ENCODE measurements at regions not wholly inside any gene's neighbourhood (a gene's known extent, or its start where the extent isn't known, plus 50 kb on each side); places are given as distances from the start of the nearest gene placed in this dataset.

DNA sequence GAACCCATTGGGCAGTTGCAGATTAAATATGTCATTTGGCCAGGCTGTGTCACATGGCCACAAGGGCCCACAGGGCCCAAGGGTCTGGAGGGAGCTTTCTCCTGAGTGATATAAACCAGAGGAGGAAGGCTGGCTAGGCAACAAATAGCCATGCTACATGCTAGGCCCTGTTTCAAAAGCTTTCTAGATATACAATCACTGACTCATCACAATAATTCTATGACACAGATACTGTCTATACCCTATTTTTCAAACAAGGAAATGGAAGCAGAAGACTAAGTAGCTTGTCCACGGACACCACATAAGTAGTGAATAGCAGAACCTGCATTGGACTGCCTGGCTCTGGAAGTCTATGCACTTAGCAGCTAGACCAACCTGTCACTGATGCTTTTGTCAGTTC lies 625.4 kb downstream of the NTRK3 start:
- no peak overlapping the region for H2AFZ ChIP-seq (ENCODE audit: low read length)
- H3K9ac ChIP-seq (ENCODE audit: insufficient read depth, low read length), result no peak overlapping the region
- no peaks in the 10 kb centered on the region for H3K36me3 ChIP-seq (ENCODE audit: control insufficient read depth, insufficient read depth, low read length)
- H3K4me1 ChIP-seq (ENCODE audit: control insufficient read depth, extremely low read depth, insufficient read depth, low read length), result no peaks in the 10 kb centered on the region
- H3K27me3 ChIP-seq (ENCODE audit: control insufficient read depth, insufficient read depth, low read length), result no peaks in the 10 kb centered on the region
- DNase-seq (ENCODE audit: low read depth in 2 of 2), result no peak
- no peak overlapping the region for H3K4me2 ChIP-seq (ENCODE audit: extremely low read depth, insufficient read depth, low read length)
- no peak overlapping the region for H3K27ac ChIP-seq (ENCODE audit: insufficient read depth, low read length)
- no peak overlapping the region for H3K4me3 ChIP-seq (replicated peaks in 1 of 4; ENCODE audit: control extremely low read depth in 1 of 4, insufficient read depth in 1 of 4, low read depth in 3 of 4, low read length in 4 of 4)
- no peaks in the 10 kb centered on the region for H3K9me3 ChIP-seq (ENCODE audit: control insufficient read depth, insufficient read depth, low read depth, low read length)
- TF ChIP-seq EZH2 (IDR thresholded peaks at IDR 0.05; ENCODE audit: low read length, missing control alignments), result no peak
- TF ChIP-seq, protein P1, sequence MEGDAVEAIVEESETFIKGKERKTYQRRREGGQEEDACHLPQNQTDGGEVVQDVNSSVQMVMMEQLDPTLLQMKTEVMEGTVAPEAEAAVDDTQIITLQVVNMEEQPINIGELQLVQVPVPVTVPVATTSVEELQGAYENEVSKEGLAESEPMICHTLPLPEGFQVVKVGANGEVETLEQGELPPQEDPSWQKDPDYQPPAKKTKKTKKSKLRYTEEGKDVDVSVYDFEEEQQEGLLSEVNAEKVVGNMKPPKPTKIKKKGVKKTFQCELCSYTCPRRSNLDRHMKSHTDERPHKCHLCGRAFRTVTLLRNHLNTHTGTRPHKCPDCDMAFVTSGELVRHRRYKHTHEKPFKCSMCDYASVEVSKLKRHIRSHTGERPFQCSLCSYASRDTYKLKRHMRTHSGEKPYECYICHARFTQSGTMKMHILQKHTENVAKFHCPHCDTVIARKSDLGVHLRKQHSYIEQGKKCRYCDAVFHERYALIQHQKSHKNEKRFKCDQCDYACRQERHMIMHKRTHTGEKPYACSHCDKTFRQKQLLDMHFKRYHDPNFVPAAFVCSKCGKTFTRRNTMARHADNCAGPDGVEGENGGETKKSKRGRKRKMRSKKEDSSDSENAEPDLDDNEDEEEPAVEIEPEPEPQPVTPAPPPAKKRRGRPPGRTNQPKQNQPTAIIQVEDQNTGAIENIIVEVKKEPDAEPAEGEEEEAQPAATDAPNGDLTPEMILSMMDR (conservative IDR thresholded peaks at IDR 0.05 in 1 of 2, IDR thresholded peaks at IDR 0.05 in 1 of 2; ENCODE audit: low read depth in 1 of 2, low read length in 2 of 2), result no peak
- H3K79me2 ChIP-seq (ENCODE audit: control insufficient read depth, insufficient read depth, low read length), result no peaks in the 10 kb centered on the region
- no peaks in the 10 kb centered on the region for H4K20me1 ChIP-seq (ENCODE audit: control insufficient read depth, extremely low read depth, insufficient read depth, low read length)

DNA sequence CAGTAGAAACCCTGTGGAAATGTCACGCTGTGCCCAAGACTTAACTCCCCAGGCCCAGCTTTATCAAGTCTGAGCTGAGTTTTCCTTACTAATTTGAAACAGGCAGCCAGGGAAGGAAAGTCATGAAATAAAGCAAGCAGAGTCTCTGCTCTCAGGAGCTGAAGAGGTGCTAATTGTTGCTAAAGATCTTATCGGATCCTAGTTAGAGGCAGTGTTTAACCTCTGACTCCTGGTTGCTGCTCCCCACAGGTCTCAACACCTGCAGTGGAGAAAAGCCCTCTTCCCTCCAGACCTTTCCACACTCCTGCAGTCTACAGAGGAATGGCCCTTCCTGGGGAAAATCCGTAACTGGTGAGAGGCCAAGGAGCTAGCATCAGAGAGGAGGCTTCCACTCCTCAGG lies 628.2 kb downstream of the NTRK3 start:
- Histone ChIP-seq H3K9me3 (ENCODE audit: control insufficient read depth, insufficient read depth, low read depth, low read length) (no peaks in the 10 kb centered on the region), H3K9ac (ENCODE audit: insufficient read depth, low read length) (no peak overlapping the region), H3K4me3 (replicated peaks in 1 of 4; ENCODE audit: control extremely low read depth in 1 of 4, insufficient read depth in 1 of 4, low read depth in 3 of 4, low read length in 4 of 4) (no peak overlapping the region), H3K27me3 (ENCODE audit: control insufficient read depth, insufficient read depth, low read length) (no peaks in the 10 kb centered on the region), H3K4me1 (ENCODE audit: control insufficient read depth, extremely low read depth, insufficient read depth, low read length) (no peaks in the 10 kb centered on the region), H3K79me2 (ENCODE audit: control insufficient read depth, insufficient read depth, low read length) (no peaks in the 10 kb centered on the region), H4K20me1 (ENCODE audit: control insufficient read depth, extremely low read depth, insufficient read depth, low read length) (no peaks in the 10 kb centered on the region), H3K36me3 (ENCODE audit: control insufficient read depth, insufficient read depth, low read length) (no peaks in the 10 kb centered on the region), H3K4me2 (ENCODE audit: extremely low read depth, insufficient read depth, low read length) (no peak overlapping the region), H2AFZ (ENCODE audit: low read length) (no peak overlapping the region), H3K27ac (ENCODE audit: insufficient read depth, low read length) (no peak overlapping the region)
- TF ChIP-seq, protein P1 (conservative IDR thresholded peaks at IDR 0.05 in 1 of 2, IDR thresholded peaks at IDR 0.05 in 1 of 2; ENCODE audit: low read depth in 1 of 2, low read length in 2 of 2), result no peak
- TF ChIP-seq EZH2 (IDR thresholded peaks at IDR 0.05; ENCODE audit: low read length, missing control alignments), result no peak
- DNase-seq (ENCODE audit: low read depth in 2 of 2), result no peak

DNA sequence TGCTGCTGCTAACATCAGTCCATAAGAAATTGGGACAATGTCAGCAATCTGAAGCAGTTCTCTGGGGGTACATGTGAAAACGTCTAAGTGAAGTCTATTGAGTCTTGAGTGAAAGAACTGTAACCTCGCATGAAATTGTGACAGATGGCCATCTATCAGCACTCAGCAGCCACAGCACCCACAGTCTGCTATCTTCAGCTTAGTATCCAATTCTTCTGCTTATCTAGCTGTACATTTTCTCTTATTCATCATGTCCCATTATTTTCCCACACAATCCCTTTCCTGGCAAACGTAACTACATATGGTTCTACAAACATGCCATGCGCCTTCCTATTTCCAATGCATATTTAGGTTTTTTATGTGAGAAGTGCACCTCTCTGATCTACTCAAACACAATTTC lies 629.7 kb downstream of the NTRK3 start:
- no peaks in the 10 kb centered on the region for H3K36me3 ChIP-seq (ENCODE audit: control insufficient read depth, insufficient read depth, low read length)
- no peaks in the 10 kb centered on the region for H3K9me3 ChIP-seq (ENCODE audit: control insufficient read depth, insufficient read depth, low read depth, low read length)
- no peak overlapping the region for H3K27ac ChIP-seq (ENCODE audit: insufficient read depth, low read length)
- DNase-seq (ENCODE audit: low read depth in 2 of 2), result no peak
- H3K27me3 ChIP-seq (ENCODE audit: control insufficient read depth, insufficient read depth, low read length), result no peaks in the 10 kb centered on the region
- H3K79me2 ChIP-seq (ENCODE audit: control insufficient read depth, insufficient read depth, low read length), result no peaks in the 10 kb centered on the region
- no peak overlapping the region for H3K9ac ChIP-seq (ENCODE audit: insufficient read depth, low read length)
- H3K4me1 ChIP-seq (ENCODE audit: control insufficient read depth, extremely low read depth, insufficient read depth, low read length), result no peaks in the 10 kb centered on the region
- H3K4me2 ChIP-seq (ENCODE audit: extremely low read depth, insufficient read depth, low read length), result no peak overlapping the region
- no peak overlapping the region for H2AFZ ChIP-seq (ENCODE audit: low read length)
- TF ChIP-seq, protein P1 (conservative IDR thresholded peaks at IDR 0.05 in 1 of 2, IDR thresholded peaks at IDR 0.05 in 1 of 2; ENCODE audit: low read depth in 1 of 2, low read length in 2 of 2), result no peak
- no peak for TF ChIP-seq EZH2 (IDR thresholded peaks at IDR 0.05; ENCODE audit: low read length, missing control alignments)
- H4K20me1 ChIP-seq (ENCODE audit: control insufficient read depth, extremely low read depth, insufficient read depth, low read length), result no peaks in the 10 kb centered on the region
- H3K4me3 ChIP-seq (replicated peaks in 1 of 4; ENCODE audit: control extremely low read depth in 1 of 4, insufficient read depth in 1 of 4, low read depth in 3 of 4, low read length in 4 of 4), result no peak overlapping the region
